Mesendoderm (in vitro differentiated cells): ENCODE measurements at regions not wholly inside any gene's neighbourhood (a gene's known extent, or its start where the extent isn't known, plus 50 kb on each side); places are given as distances from the start of the nearest gene placed in this dataset.
A peak's percentile ranks its signal among the peaks of the same experiment; 100 is the strongest.

Experiments
- DNase-seq: peaks from one replicate; pipeline ENCODE4 v3.0.0; 2013
- H2AK5ac ChIP-seq: 2 replicates; pipeline ENCODE4 v1.6.1; 2013; ENCODE audit warnings: low read length, inconsistent platforms
- H2BK120ac ChIP-seq: 2 replicates; pipeline ENCODE4 v1.6.1; 2013; ENCODE audit warnings: low read depth, mild to moderate bottlenecking, low read length, moderate library complexity, mixed read lengths
- H2BK15ac ChIP-seq: replicated peaks from 2 replicates; pipeline ENCODE4 v1.6.1; 2013; ENCODE audit warnings: low read depth, mild to moderate bottlenecking, moderate library complexity
- H2BK5ac ChIP-seq: 2 replicates; pipeline ENCODE4 v1.6.1; 2013; ENCODE audit warnings: low read length, inconsistent platforms
- H3K18ac ChIP-seq: 2 replicates; pipeline ENCODE4 v1.6.1; 2013; ENCODE audit warnings: mild to moderate bottlenecking, low read length, mixed read lengths
- H3K23ac ChIP-seq: one replicate; pipeline ENCODE4 v1.6.1; 2013; ENCODE audit warnings: low read length
- H3K27ac ChIP-seq: 2 replicates; pipeline ENCODE4 v1.5.1; 2013; ENCODE audit warnings: low read depth, mild to moderate bottlenecking, inconsistent platforms, low read length, moderate library complexity
- H3K27me3 ChIP-seq: 2 replicates; pipeline ENCODE4 v1.6.1; 2013; ENCODE audit warnings: low read length, control low read depth, mild to moderate bottlenecking, inconsistent platforms; ENCODE audit not compliant: insufficient read depth, poor library complexity
- H3K36me3 ChIP-seq: 2 replicates; pipeline ENCODE4 v1.6.1; 2013; ENCODE audit warnings: low read length, inconsistent platforms; ENCODE audit not compliant: control insufficient read depth, insufficient read depth
- H3K4ac ChIP-seq: one replicate; pipeline ENCODE4 v1.6.1; 2013; ENCODE audit warnings: low read depth, mild to moderate bottlenecking, low read length, moderate library complexity
- H3K4me1 ChIP-seq: 2 replicates; pipeline ENCODE4 v1.6.1; 2013; ENCODE audit warnings: low read depth, low read length, inconsistent platforms; ENCODE audit not compliant: control insufficient read depth
- H3K4me2 ChIP-seq: 2 replicates; pipeline ENCODE4 v1.6.1; 2013; ENCODE audit warnings: low read length
- H3K4me3 ChIP-seq: 2 replicates; pipeline ENCODE4 v1.5.1; 2013; ENCODE audit warnings: mild to moderate bottlenecking, low read length
- H3K56ac ChIP-seq: one replicate; pipeline ENCODE4 v1.6.1; 2013; ENCODE audit warnings: low read length
- H3K79me1 ChIP-seq: 2 replicates; pipeline ENCODE4 v1.6.1; 2013; ENCODE audit warnings: low read length, inconsistent platforms
- H3K79me2 ChIP-seq: 2 replicates; pipeline ENCODE4 v1.6.1; 2013; ENCODE audit warnings: mild to moderate bottlenecking, low read length; ENCODE audit not compliant: control insufficient read depth, insufficient read depth
- H3K9ac ChIP-seq: 2 replicates; pipeline ENCODE4 v1.6.1; 2013; ENCODE audit warnings: low read length, inconsistent platforms
- H4K5ac ChIP-seq: one replicate; pipeline ENCODE4 v1.6.1; 2013; ENCODE audit warnings: low read length
- H4K8ac ChIP-seq: one replicate; pipeline ENCODE4 v1.6.1; 2013; ENCODE audit warnings: low read depth, mild to moderate bottlenecking, control low read depth, low read length, moderate library complexity
- WGBS: extraction: QIAGEN DNeasy Blood & Tissue Kit; methylation state at CpG from one replicate; pipeline ENCODE4 v1.1.7; 2013; ENCODE audit warnings: low lambda C conversion rate, missing lambda C conversion rate; ENCODE audit not compliant: insufficient coverage; ENCODE audit errors: extremely low coverage; 5-methylcytosine and 5-hydroxymethylcytosine counted together

GRCh38 chr1:170881268-170882265 is 53.8 kb upstream of the MROH9 start:
- Histone ChIP-seq H2AK5ac (no peak overlapping the region), H3K4me2 (no peak overlapping the region), H3K27ac (no peak overlapping the region), H4K5ac (no peak overlapping the region), H3K27me3 (no peaks in the 10 kb centered on the region), H3K23ac (no peak overlapping the region), H2BK15ac (no peak overlapping the region), H3K56ac (no peak overlapping the region), H4K8ac (no peak overlapping the region), H3K4me3 (no peak overlapping the region), H2BK5ac (no peak overlapping the region), H3K4me1 (no peaks in the 10 kb centered on the region), H2BK120ac (no peak overlapping the region), H3K4ac (no peak overlapping the region), H3K36me3 (no peaks in the 10 kb centered on the region), H3K18ac (no peak overlapping the region), H3K9ac (no peak overlapping the region), H3K79me2 (no peaks in the 10 kb centered on the region), H3K79me1 (no peaks in the 10 kb centered on the region)
- DNase-seq = peak; percentile 7
- WGBS = no CpG with 5 or more reads among the region's 5 CpGs
